ENCODE measurements at regions not wholly inside any gene's neighbourhood (a gene's known extent, or its start where the extent isn't known, plus 50 kb on each side); places are given as distances from the start of the nearest gene placed in this dataset.

Small RNA genes in the stretch of these regions (small RNA-seq; reads per million reads assigned to genes)
- 0 reads per million in 4 donors for gene RF00019
